RWPE2 (cell line): ENCODE measurements at regions not wholly inside any gene's neighbourhood (a gene's known extent, or its start where the extent isn't known, plus 50 kb on each side); places are given as distances from the start of the nearest gene placed in this dataset.

Experiments used
- ATAC-seq: fragments of 200-7000 bp; cut with Tn5 transposase; 3 replicates; pipeline ENCODE4 v1.9.1; 2021; ENCODE audit warnings: low read depth
- DNase-seq: peaks from one replicate; pipeline ENCODE4 v3.0.0-alpha.2; 2020; ENCODE audit warnings: low spot score
- H3K27ac ChIP-seq: fragments of 450-650 bp; 2 replicates; pipeline ENCODE4 v1.5.1; 2017; ENCODE audit warnings: mild to moderate bottlenecking; ENCODE audit not compliant: poor library complexity, severe bottlenecking
- H3K27me3 ChIP-seq: fragments of 250-450 bp; sonication (Bioruptor Pico); 2 replicates; pipeline ENCODE4 v1.5.1; 2021; ENCODE audit warnings: mild to moderate bottlenecking, moderate library complexity; ENCODE audit not compliant: insufficient read depth, poor library complexity, severe bottlenecking
- H3K36me3 ChIP-seq: fragments of 250-450 bp; sonication (Bioruptor Pico); 2 replicates; pipeline ENCODE4 v1.5.1; 2020; ENCODE audit warnings: low read depth, mild to moderate bottlenecking, moderate library complexity
- H3K4me1 ChIP-seq: fragments of 250-450 bp; sonication (Bioruptor Pico); 2 replicates; pipeline ENCODE4 v1.5.1; 2021; ENCODE audit warnings: mild to moderate bottlenecking, moderate library complexity; ENCODE audit not compliant: insufficient read depth, poor library complexity, severe bottlenecking
- H3K4me3 ChIP-seq: fragments of 250-450 bp; sonication (Bioruptor Pico); 2 replicates; pipeline ENCODE4 v1.5.1; 2021; ENCODE audit warnings: mild to moderate bottlenecking, moderate library complexity; ENCODE audit not compliant: severe bottlenecking
- H3K9me3 ChIP-seq: fragments of 250-450 bp; sonication (Bioruptor Pico); 2 replicates; pipeline ENCODE4 v1.5.1; 2021; ENCODE audit warnings: mild to moderate bottlenecking, moderate library complexity; ENCODE audit not compliant: severe bottlenecking
- TF ChIP-seq, protein P1 (sequence below): fragments of 450-650 bp; IDR thresholded peaks from one replicate; pipeline ENCODE4 v1.5.1; 2017; ENCODE audit warnings: mild to moderate bottlenecking, moderate library complexity; ENCODE audit not compliant: poor library complexity, severe bottlenecking

DNA sequence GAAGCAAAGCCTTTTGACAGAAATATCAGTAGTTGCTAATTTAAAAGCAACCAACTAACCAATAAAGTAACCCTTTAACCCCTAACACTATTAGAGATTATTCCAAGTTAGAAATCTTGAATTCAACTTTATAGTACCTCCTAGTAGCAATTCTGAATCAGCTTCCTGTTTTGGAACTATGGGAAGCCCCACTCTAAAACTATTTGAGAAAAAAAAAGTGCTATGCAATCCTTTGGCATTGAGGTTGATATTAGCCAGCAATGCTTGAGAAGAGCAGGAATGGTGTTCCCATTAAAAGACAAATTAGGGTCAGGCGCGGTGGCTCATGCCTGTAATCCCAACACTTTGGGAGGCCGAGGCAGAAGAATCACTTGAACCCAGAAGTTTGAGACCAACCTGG lies 306.2 kb upstream of the ZFP64 start:
- no peaks in the 10 kb centered on the region for H3K27me3 ChIP-seq
- H3K9me3 ChIP-seq = no peaks in the 10 kb centered on the region
- TF ChIP-seq, protein P1, sequence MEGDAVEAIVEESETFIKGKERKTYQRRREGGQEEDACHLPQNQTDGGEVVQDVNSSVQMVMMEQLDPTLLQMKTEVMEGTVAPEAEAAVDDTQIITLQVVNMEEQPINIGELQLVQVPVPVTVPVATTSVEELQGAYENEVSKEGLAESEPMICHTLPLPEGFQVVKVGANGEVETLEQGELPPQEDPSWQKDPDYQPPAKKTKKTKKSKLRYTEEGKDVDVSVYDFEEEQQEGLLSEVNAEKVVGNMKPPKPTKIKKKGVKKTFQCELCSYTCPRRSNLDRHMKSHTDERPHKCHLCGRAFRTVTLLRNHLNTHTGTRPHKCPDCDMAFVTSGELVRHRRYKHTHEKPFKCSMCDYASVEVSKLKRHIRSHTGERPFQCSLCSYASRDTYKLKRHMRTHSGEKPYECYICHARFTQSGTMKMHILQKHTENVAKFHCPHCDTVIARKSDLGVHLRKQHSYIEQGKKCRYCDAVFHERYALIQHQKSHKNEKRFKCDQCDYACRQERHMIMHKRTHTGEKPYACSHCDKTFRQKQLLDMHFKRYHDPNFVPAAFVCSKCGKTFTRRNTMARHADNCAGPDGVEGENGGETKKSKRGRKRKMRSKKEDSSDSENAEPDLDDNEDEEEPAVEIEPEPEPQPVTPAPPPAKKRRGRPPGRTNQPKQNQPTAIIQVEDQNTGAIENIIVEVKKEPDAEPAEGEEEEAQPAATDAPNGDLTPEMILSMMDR = no peak
- DNase-seq = no peak
- ATAC-seq = no peak
- peaks cover 28% of the 10 kb centered on the region for H3K4me1 ChIP-seq
- no peak overlapping the region for H3K4me3 ChIP-seq
- H3K27ac ChIP-seq = no peak overlapping the region
- no peaks in the 10 kb centered on the region for H3K36me3 ChIP-seq

GRCh38 chr20:52496191-52496590 lies 304.6 kb upstream of the ZFP64 start:
- peaks cover 34% of the 10 kb centered on the region for H3K4me1 ChIP-seq
- H3K4me3 ChIP-seq = no peak overlapping the region
- no peaks in the 10 kb centered on the region for H3K9me3 ChIP-seq
- no peak overlapping the region for H3K27ac ChIP-seq
- H3K27me3 ChIP-seq = no peaks in the 10 kb centered on the region
- ATAC-seq = no peak
- no peak for DNase-seq
- no peaks in the 10 kb centered on the region for H3K36me3 ChIP-seq
- TF ChIP-seq, protein P1 = no peak

- DNase-seq (peak; percentile 99), ATAC-seq (peak; percentile 88)
- H3K4me1 ChIP-seq = peaks cover 46% of the 10 kb centered on the region
- H3K4me3 ChIP-seq = no peak overlapping the region
- H3K36me3 ChIP-seq = no peaks in the 10 kb centered on the region
- H3K27me3 ChIP-seq = no peaks in the 10 kb centered on the region
- TF ChIP-seq, protein P1 = no peak
- H3K27ac ChIP-seq = peak overlapping the region; percentile 97
- no peaks in the 10 kb centered on the region for H3K9me3 ChIP-seq
These were observed 302.7 kb upstream of the ZFP64 start for GRCh38 chr20:52494244-52494643.

DNA sequence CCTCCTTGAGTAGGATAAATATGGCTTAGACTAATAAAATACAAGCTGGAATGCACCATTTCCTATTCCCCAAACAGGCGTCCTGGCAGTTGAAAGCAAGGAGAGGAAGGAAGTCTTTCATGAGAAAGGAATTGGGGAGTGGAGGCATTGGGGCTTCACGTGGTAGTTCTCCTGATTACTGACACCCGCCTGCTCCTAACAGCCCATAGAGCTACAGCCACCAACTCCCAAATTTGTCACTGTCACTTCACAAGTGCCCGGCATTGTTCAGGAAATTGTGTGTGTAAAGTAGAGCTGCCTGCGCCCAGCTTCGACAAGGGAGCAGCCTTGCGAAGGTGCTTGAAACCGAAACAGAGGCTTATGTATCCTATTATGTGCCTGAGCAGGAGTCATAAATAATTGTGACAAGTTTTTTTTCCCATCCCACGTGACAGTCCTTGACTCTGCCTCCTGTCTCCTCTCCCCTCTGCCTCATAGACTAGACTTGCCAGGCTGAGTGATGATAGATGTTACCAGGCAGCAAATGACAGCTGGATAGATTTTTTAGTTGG lies 301.7 kb upstream of the ZFP64 start:
- peak; percentile 1; the same call in 1 of the 3 replicates for ATAC-seq
- Histone ChIP-seq H3K9me3 (no peaks in the 10 kb centered on the region), H3K4me3 (no peak overlapping the region), H3K4me1 (peaks cover 46% of the 10 kb centered on the region), H3K27ac (peak overlapping the region; percentile 97), H3K27me3 (no peaks in the 10 kb centered on the region), H3K36me3 (no peaks in the 10 kb centered on the region)
- DNase-seq = no peak
- TF ChIP-seq, protein P1 = no peak

DNA sequence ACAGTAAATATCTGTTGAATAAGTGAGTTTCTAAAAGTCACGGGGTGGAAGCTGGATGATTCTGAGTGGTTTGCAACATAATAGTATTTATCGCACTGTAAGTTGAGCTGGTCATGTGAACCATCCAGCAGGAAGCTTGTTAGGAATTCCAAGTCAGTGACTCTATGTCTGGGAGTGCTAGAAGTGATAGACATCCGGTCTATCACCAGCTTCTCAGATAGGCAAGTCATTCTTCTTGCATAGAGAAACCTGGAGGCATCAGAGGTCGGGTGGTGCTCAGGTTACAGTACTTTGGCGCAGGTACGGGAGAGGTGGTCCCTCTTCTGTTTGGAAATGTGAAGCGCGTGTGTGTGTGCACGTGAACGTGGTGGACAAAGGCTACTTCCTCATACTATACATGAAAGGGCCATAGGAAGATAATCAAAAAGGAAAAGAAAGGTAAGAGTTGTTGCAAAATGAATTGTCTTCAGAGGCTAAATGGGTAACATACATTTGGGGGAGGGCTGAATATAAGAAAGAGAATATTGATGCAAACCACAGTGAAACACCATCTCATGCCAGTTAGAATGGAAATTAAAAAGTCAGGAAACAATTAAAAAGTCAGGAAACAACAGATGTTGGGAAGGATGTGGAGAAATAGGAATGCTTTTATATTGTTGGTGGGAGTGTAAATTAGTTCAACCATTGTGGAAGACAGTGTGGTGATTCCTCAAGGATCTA lies 299.3 kb upstream of the ZFP64 start:
- Histone ChIP-seq H3K27me3 (no peaks in the 10 kb centered on the region), H3K4me3 (no peak overlapping the region), H3K4me1 (peaks cover 40% of the 10 kb centered on the region), H3K27ac (peak overlapping the region; percentile 97), H3K9me3 (no peaks in the 10 kb centered on the region), H3K36me3 (no peaks in the 10 kb centered on the region)
- TF ChIP-seq, protein P1 = peak; percentile 92
- DNase-seq (peak; percentile 98), ATAC-seq (peak; percentile 87)
